AG20443 (cell line): ENCODE measurements at regions not wholly inside any gene's neighbourhood (a gene's known extent, or its start where the extent isn't known, plus 50 kb on each side); places are given as distances from the start of the nearest gene placed in this dataset.

Source experiments
- DNase-seq: peaks from one replicate; pipeline ENCODE4 v3.0.0; 2012; ENCODE audit warnings: low spot score, mixed read lengths

DNA sequence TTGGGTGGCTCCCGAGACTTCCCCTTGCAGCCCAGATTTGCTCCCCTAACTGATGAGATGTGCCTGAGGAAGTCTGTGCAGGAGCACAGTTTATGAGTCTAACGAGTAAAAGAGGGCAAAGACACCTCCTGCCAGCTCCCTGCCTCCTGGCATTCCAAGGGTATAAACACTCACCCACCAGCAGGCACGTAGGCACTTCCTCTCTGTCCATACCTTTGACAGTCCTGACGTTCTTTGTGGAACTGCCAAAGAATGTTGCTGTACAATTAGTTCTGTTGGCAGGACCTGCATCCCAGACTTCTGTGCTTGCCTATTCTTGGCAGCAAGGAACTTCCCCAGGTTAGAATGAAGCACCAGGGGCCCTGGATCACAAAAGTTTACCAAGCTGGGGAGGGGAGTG lies 889.3 kb downstream of the BCL11B start:
- DNase-seq = no peak

DNA sequence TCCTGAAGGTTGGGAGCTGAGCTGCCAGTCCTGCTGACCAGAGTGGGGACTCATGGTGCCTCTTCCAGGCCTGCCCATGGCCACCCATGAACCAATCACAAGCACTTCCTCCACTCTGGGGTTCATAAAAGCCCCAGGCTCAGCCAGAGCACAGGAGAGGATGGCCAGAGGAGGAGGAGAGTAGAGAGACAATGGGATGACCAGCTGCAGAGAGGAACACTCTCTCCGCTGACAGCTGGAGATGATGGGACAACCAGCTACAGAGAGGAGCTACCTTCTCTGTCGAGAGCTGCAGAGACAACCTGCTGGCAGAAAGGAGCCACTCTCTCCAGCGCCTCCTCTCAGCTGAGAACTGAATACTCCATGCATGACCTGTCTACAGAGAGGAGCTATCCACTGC lies 886.1 kb downstream of the BCL11B start:
- DNase-seq = no peak

DNA sequence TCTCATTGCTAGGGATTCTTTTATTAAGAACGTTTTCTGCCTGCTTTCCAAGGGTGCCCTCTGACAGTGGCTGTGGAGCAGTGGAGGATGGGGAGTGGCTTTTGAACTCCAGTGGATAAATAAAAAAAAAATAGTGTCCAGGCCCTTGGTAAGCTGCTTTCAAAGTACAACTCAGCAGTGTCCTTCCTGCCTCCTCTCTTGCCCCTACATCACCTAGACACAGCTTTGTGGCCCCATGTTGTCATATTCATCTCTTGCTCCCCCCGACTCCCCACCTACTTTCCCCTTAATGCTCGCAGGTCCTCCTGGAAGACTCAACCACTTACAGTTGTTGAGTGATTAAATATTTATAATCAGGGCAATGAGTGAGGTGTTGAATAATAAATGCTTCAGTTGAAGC lies 880.9 kb downstream of the BCL11B start:
- no peak for DNase-seq

DNA sequence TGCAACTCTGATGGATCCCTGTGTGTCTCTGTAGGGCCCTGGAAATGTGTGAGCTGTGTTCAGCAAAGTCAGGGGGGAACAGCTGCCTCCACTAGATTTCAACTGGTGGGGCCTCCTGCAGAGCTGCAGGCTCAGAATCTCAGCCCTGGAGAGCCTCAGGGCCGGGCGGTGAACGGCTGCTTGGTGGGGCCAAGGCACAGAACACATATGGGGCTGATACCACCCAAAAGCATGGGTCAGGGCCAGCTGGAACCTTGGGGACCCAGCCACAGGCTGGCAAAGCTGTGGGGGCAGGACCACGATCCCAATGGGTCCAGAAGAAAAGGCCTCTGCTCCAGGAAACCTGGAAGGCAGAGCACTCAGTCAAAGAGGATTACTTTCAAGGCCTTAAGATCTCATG lies 878.5 kb downstream of the BCL11B start:
- DNase-seq = no peak

DNA sequence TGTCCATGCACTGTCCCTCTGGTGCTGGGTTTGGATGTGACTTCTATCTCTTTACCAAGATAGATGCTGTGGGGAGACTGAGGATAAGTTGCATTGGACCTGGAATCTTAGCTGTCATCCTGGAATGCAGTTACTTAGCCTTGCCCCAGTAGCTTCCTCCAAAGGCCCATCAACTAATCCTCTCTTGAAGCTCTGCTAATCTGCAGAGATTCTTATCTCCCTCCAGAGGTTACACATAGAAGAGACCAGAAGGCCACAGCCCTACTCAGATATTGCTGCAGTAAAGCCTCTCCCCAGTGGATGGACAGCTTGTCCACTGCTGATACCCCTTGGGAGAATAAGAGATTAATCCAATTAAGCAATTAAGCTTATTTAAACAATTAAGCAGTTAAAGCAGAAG lies 867.2 kb downstream of the BCL11B start:
- no peak for DNase-seq

DNA sequence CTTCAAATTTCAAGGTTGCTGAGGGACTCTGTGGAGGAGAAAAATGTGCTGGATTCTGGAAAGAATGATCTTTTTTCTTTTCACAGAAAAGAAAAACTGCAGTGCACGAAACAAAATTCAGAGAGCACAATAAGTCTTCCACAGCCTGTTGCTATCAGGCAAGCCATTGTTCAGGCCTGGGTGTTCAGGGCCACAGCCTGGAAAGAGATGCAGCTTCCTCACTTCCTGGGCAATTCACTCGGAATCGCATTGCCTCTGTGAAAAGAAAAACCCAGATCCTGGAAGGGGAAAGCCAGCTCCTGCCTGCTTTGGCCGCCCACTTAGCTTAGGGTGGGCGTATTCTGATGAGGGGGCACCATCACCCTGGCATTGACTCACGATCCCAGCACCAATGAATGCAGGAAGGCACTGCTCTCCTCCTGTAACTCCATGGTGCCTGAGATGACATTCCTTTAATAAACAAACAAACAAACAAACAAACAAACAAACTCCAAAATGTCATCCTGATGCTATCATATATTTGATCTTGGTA lies 863.9 kb downstream of the BCL11B start:
- DNase-seq = no peak

DNA sequence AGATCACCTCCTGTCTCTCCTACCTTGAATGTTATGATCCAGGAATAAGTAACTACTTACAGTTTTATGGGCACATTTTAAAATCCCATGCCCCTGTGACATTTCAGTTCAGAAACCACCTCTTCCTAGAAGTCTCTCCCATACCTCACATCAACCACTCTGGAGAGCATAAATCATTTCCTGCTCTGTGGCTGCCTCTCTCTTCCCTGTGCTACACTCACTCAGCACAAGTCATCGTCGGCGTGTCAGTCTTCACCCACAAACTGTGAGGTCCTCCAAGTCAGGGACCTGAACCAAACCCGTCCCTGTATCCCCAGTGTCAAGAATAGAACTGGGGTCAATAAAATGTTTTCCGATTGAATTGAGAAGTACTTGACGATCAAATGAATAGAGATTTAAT lies 863.3 kb downstream of the BCL11B start:
- no peak for DNase-seq

DNA sequence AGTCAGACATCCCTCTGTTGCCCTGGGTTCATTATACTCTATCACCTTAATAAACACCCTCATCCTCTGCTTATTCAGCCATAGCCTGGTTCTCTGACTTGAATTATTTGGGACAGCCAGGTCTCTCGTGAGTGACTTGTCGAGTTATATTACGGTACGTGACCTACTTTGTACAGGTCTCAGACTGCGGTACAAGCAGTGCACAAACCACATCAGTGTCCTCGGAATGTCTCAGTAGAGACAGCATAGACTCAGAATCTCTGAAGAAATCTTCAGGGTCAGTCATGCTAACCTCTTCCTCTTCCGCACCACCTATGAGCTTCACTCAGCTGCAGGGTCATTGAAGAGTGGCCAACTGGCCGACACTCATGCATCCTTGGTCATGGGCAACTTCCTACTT lies 860.8 kb downstream of the BCL11B start:
- DNase-seq = no peak

DNA sequence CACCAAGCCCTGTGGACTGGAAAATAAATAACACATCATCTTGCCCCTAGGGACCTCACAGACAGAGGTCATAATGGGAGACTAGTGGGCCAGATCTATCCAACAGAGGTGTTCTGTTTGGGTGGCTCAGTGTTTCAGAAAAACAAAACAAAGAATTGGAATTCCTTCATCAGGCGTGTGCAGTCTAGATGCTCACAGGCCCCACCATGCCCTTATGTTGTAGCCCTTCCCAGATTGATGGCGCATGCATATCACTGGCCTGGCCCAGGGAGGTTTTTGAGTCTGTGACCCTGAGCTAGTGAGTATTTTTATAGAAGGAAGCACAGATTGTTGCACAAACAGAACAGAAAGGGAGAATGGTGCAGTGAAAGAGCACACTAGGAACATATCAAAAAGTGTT lies 859.6 kb downstream of the BCL11B start:
- no peak for DNase-seq

DNA sequence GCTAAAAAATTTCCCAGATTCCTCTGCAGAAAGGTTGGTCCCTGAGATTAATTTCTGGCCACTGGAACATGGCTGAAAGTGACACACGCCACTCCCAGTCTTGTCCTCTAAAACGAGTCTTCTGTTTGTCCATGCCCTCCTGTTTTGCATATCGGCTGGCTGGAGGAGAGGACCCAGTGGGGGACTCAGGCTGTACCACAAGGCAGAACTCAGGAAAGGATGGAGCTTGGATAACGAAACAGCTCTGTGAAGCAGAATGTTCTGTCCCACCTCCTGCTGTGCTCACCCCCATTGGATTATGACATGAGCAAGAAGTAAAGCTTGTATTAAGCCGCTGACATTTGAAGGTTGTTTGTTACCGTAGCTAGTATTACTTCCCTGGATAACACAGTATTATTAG lies 856.2 kb downstream of the BCL11B start:
- DNase-seq = no peak

DNA sequence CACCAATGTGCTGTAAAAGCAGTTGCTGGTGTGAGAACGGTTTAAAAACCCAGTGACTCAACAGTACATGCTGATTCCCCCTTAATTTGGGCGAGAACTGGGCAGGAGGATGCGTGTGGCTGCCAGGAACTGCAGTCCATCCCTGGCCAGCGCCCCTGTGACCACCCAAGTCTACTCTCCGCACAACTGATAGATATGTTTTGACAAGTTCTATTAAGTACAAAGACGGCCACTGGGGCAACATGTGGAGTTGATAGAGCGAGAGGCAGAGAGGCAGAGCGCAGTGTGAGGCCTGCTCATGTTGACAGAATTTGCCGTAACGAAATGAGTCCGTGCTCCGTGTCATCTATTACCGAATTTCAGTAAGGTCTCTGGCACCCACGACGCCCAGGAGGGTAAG lies 855.0 kb downstream of the BCL11B start:
- no peak for DNase-seq

DNA sequence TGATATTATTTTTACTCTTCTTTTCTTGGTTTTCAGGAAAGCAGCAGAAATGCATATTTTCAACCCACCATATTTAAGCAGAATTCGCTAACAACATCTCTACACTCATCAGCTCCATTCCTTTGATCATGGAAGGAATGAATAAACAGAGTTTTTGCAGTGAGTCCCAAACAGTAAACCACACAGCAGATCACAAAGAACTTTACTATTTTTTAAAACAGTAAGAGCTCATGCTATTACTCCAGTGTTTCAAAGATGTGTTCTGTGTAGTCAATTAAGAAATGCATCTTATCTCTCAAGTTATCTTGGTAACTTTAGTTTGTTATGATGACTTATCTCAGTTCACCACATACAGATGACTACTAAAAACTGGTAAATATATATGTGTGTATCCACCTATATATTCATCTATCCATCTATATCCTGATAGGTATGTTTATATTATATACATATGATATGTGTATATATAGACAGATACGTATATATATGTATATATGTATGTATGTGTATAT lies 843.5 kb downstream of the BCL11B start:
- DNase-seq = no peak

DNA sequence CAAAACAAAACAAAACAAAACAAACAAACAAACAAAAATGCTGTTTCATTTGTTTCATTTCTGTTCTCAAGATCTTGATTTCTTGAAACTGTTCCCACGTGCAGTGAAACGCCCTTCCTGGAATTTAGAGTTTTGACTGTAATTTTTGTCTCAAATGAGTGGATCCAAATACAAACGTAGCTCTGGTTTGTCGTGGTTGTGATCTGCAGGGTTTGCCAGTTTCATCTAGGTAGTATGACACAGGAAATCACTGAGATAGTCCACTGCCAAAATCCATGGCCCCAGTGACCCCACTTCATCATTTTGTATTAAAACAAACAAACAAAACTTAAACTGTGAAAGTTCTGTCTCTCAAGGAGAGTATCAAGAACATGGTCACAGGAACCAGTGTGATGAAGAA lies 838.6 kb downstream of the BCL11B start:
- no peak for DNase-seq

DNA sequence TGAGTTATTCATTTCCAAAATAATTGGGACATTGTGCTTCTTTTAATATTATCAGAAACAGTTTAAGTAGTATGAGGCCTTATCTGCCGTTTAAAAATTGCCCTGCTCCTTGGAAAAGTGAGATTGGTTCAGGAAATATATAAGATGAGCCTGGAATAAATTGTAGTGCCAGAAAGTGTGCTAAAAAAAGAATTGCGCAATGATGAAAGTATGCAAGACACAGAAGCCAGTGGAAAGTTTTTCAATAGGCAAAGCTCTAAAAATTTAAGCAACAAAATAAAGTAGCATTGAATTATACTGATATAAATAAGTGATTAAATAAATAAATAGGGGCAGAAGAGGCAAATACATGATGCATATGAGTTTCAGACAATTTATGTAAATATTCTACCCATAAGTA lies 834.9 kb downstream of the BCL11B start:
- no peak for DNase-seq

DNA sequence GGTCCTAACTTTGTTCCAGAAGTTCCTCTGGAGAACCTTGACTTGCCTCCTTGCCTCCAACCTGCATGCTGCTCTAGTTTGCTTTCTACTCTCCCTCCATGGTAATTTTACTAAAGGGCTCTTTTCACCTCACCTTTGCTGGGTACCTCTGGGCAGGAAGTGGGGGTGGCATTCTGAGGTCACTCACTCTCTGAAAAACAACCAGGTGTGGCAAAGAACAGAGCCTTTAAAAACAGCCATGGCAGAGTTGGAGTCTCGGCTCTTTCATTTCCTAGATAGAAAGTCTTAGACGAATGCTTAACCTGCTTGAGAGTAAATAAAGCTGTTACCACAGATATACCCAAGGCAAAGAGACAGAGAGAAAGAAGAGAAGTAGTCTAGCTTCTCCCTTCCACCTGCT lies 827.9 kb downstream of the BCL11B start:
- DNase-seq = no peak

DNA sequence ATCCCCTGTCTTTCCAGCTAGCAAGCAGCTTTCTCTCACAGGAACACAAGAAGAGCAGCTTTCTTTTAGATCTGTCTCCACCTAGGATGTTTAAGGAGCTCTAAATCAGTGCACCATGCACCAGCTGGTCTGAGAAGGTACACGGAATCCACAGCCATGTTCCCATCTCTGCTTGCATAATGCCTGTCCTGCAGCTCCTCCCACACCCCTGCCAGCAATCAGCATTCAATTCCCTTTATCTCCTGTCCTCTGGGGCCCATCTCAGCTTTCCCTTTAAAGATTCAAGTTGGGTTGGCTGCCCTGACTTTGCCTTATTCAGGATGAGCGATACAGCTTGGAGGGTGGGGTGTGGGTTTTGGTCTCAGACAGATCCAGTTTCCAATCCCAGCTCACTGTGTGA lies 826.3 kb downstream of the BCL11B start:
- no peak for DNase-seq

DNA sequence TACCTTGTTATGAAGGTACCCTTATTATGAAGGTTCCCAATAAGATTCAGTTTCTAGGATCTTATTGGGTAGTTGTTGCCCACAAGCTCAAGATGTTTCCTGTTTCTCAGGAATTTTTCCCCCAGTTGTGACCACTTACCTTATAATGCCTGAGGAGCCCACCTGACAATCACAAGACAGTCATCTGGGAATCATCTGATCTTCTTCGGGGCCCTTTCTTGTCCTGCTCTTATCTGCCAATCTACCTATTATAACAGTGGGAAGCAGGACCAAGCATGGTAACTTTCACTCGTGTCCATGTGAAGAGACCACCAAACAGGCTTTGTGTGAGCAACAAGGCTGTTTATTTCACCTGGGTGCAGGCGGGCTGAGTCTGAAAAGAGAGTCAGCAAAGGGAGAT lies 825.5 kb downstream of the BCL11B start:
- no peak for DNase-seq

DNA sequence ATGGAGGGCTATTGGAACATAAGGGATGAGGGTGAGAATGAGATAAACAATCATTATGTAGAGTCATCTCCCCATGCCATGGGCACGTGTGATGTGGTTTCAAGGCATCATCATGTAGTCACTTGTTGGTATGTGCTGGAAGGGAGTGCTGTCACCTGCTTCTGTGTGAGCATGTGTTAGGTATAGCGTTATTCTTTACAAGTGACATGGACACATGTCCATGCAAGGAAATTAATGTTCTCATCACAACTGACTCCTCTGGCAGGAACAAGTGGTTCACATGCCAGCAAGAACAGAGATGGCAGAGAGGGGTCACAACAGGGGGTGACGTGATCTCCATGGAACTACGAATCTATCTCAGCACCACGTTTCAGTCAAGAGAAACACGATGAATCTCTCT lies 815.8 kb downstream of the BCL11B start:
- DNase-seq = no peak

DNA sequence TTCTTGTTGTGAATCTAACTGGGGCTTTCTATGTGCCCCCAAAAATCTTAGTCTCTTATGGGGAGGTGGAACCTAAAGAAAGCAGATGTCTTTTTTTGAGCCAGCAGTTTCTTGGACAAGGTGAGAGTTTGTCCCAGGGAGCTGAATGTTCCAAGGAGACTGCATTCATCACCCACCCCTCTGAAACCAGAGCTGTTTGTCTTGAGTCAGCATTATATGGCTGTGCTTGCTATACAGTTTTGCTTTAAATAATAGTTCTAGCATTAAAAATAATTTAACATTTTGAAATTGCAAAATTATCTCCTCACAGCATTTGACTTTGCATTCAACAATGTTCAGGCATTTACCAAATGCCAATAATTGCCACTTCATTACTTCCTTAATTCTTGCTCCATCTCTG lies 813.3 kb downstream of the BCL11B start:
- no peak for DNase-seq

DNA sequence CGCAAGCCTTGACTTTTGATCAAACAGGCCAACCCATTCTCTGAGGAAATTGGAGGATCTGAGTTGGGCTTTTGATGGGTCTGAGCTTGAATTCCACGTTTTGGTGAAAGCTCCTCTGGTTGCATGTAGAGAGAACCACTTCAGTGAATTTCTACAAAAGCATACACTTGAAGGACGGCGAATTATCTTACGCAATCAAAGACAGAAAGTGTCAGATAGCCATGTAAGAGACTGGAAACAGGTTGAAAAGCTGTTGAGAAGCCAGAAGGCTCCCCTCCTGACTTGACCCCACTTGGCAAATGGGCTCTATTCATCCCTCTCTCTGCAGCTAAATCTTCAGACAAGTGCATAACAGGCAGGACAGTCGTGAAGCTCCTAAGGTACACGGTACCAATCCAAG lies 809.1 kb downstream of the BCL11B start:
- DNase-seq = no peak

DNA sequence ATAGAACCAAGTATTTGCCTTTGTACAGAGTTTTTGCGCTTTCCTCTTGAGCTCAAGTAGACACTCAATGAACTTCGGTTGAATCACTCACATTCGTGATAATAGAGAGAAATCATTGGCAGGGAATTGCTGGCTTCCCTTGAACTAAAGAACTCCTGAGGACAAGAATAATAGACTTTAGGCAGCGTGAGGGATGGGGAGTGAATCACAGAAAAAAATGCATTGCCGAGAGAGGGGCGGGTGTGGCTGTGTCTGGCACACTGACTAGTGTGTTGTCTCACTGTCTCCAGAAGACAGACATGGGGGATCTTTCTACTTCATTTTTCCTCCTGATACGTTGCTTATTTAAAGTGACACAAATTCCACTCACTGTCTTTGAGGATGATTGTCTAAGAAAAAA lies 805.2 kb downstream of the BCL11B start:
- peak; percentile 43 for DNase-seq

DNA sequence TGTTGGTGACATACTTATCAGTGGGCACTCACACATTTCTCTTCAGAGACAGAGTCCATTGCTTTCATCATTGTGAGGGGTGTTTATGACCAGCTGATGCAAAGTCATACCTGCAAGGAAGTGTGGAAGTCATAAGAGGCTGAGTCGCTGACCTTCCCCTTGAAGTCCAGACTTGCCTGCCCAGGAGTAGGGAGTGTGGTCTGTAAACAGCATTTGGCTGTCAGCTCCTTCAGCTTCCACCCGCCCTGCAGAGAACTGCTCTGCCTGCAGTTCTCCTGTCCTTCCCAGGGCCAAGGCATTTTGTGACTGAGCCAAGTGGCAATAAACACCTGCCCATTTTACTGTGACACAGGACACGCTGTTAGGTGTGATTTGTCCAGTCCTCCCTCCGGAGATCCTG lies 801.3 kb downstream of the BCL11B start:
- DNase-seq = no peak

DNA sequence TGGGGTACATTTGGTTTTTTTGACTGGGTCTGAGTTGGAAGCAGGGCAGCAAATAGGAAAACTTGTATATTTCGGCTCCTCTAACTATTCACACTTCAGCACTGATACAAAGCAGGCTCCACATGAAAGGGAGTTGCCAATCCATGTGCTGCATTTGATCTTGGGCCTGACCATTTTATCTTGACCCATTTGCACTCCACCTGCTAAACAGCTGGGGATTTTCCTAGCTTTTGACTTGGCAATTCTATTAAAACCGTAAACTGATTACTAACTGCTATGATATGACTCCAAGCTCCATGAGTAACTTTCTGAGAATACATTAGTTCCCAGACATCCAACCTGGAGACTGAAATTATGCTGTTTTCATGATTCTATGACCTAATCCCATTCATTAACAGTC lies 797.1 kb downstream of the BCL11B start:
- DNase-seq = no peak

DNA sequence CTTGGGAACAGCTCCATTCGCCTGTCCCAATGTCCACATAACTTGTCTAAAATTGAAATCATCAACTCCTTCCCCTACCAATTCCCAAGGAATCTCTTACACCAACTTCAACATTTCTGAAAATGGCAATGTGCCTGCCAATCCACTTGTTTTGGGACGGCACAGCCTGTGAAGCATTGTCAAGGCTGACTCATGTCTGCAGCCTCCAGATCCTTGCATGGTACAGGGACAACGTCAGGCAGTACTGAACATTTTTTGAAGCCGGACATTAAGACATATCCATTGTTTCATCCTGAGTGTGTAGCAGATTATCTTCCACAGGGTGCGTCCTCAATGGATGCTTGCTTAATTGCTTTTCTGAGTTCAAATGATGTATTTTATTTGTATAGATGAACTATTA lies 794.1 kb downstream of the BCL11B start:
- no peak for DNase-seq

DNA sequence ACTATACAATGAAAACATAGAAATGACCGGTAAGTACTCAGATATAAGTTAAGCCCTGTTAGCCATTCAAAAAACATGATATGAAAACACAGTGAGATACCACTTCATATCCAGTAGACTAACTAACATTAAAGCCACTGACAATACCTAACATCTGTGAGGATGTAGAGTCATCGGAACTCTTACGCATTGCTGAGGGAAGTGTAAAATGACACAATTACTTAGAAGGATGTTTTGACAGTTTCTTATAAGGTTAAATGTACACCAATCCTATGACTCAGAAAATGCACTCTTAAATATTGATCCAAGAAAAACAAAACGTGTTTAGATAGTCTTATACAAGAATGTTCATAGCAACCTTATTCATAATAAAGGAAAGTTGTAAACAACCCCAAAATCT lies 782.9 kb downstream of the BCL11B start:
- no peak for DNase-seq
